H9 (cell line): ENCODE measurements at regions not wholly inside any gene's neighbourhood (a gene's known extent, or its start where the extent isn't known, plus 50 kb on each side); places are given as distances from the start of the nearest gene placed in this dataset.

Experiments
- DNase-seq: peaks from one replicate; pipeline ENCODE4 v3.0.0-alpha.2; 2017
- H2AFZ ChIP-seq: one replicate; pipeline ENCODE4 v1.6.1; 2013; ENCODE audit warnings: mild to moderate bottlenecking, low read length, control low read depth, moderate library complexity
- H2AK5ac ChIP-seq: 2 replicates; pipeline ENCODE4 v1.6.1; 2013; ENCODE audit warnings: low read length, control low read depth, mixed read lengths; ENCODE audit not compliant: insufficient read length
- H2BK120ac ChIP-seq: one replicate; pipeline ENCODE4 v1.6.1; 2013; ENCODE audit warnings: low read depth, mild to moderate bottlenecking, low read length, control low read depth, inconsistent platforms; ENCODE audit not compliant: poor library complexity, severe bottlenecking
- H2BK12ac ChIP-seq: 2 replicates; pipeline ENCODE4 v1.6.1; 2013; ENCODE audit warnings: low read length, control low read depth, mixed read lengths, low read depth; ENCODE audit not compliant: insufficient read length
- H2BK15ac ChIP-seq: 2 replicates; pipeline ENCODE4 v1.6.1; 2013; ENCODE audit warnings: low read depth, low read length, control low read depth
- H2BK20ac ChIP-seq: one replicate; pipeline ENCODE4 v1.6.1; 2013; ENCODE audit warnings: low read depth, mild to moderate bottlenecking, low read length, control low read depth, inconsistent platforms; ENCODE audit not compliant: poor library complexity, severe bottlenecking
- H2BK5ac ChIP-seq: 2 replicates; pipeline ENCODE4 v1.6.1; 2013; ENCODE audit warnings: low read length, control low read depth, mixed read lengths; ENCODE audit not compliant: insufficient read length
- H3K14ac ChIP-seq: 2 replicates; pipeline ENCODE4 v1.6.1; 2013; ENCODE audit warnings: low read length, control low read depth; ENCODE audit not compliant: insufficient read depth
- H3K18ac ChIP-seq: 2 replicates; pipeline ENCODE4 v1.6.1; 2013; ENCODE audit warnings: low read depth, mild to moderate bottlenecking, mixed read lengths, low read length, control low read depth; ENCODE audit not compliant: insufficient read length
- H3K23ac ChIP-seq: 2 replicates; pipeline ENCODE4 v1.6.1; 2013; ENCODE audit warnings: low read length, control low read depth, mixed read lengths, low read depth; ENCODE audit not compliant: insufficient read length
- H3K23me2 ChIP-seq: 2 replicates; pipeline ENCODE4 v1.6.1; 2013; ENCODE audit warnings: low read depth, mild to moderate bottlenecking, mixed read lengths, low read length, control low read depth; ENCODE audit not compliant: insufficient read length, poor library complexity, severe bottlenecking
- H3K27ac ChIP-seq: 2 replicates; pipeline ENCODE4 v1.5.1; 2013; ENCODE audit warnings: low read length, control low read depth, mixed read lengths, low read depth; ENCODE audit not compliant: insufficient read length
- H3K27me3 ChIP-seq: 2 replicates; pipeline ENCODE4 v1.6.1; 2013; ENCODE audit warnings: low read length, control low read depth, inconsistent platforms; ENCODE audit not compliant: insufficient read depth
- H3K4ac ChIP-seq: 2 replicates; pipeline ENCODE4 v1.6.1; 2013; ENCODE audit warnings: low read depth, mild to moderate bottlenecking, control low read depth, inconsistent platforms, low read length, moderate library complexity
- H3K4me1 ChIP-seq: 2 replicates; pipeline ENCODE4 v1.6.1; 2013; ENCODE audit warnings: low read length, control low read depth, inconsistent platforms; ENCODE audit not compliant: insufficient read depth
- H3K4me2 ChIP-seq: 2 replicates; pipeline ENCODE4 v1.6.1; 2013; ENCODE audit warnings: low read length, control low read depth, mixed read lengths; ENCODE audit not compliant: insufficient read length, insufficient read depth
- H3K56ac ChIP-seq: 2 replicates; pipeline ENCODE4 v1.6.1; 2013; ENCODE audit warnings: low read depth, mild to moderate bottlenecking, mixed read lengths, low read length, control low read depth; ENCODE audit not compliant: insufficient read length
- H3K79me1 ChIP-seq: 2 replicates; pipeline ENCODE4 v1.6.1; 2013; ENCODE audit warnings: low read depth, mild to moderate bottlenecking, moderate library complexity, low read length, control low read depth, inconsistent platforms; ENCODE audit not compliant: insufficient read depth, poor library complexity, severe bottlenecking
- H3K79me2 ChIP-seq: 2 replicates; pipeline ENCODE4 v1.6.1; 2013; ENCODE audit warnings: low read length, control low read depth, inconsistent platforms; ENCODE audit not compliant: insufficient read depth
- H3K9ac ChIP-seq: 2 replicates; pipeline ENCODE4 v1.6.1; 2013; ENCODE audit warnings: low read length, control low read depth, mixed read lengths; ENCODE audit not compliant: insufficient read length; ENCODE audit errors: extremely low read depth
- H3K9me3 ChIP-seq: one replicate; pipeline ENCODE4 v1.6.1; 2013; ENCODE audit warnings: low read depth, low read length, inconsistent platforms; ENCODE audit not compliant: control insufficient read depth
- H3T11ph ChIP-seq: one replicate; pipeline ENCODE4 v1.6.1; 2013; ENCODE audit warnings: mild to moderate bottlenecking, low read length, control low read depth, inconsistent platforms
- H4K20me1 ChIP-seq: one replicate; pipeline ENCODE4 v1.6.1; 2013; ENCODE audit not compliant: control insufficient read depth, insufficient read length, insufficient read depth
- H4K5ac ChIP-seq: 2 replicates; pipeline ENCODE4 v1.6.1; 2013; ENCODE audit warnings: low read depth, mild to moderate bottlenecking, mixed read lengths, low read length, control low read depth; ENCODE audit not compliant: insufficient read length
- H4K8ac ChIP-seq: replicated peaks from 2 replicates; pipeline ENCODE4 v1.6.1; 2013; ENCODE audit warnings: low read length, control low read depth, mixed read lengths, low read depth; ENCODE audit not compliant: insufficient read length
- H4K91ac ChIP-seq: 2 replicates; pipeline ENCODE4 v1.6.1; 2013; ENCODE audit warnings: low read depth, mild to moderate bottlenecking, moderate library complexity, mixed read lengths, low read length, control low read depth; ENCODE audit not compliant: insufficient read length
- H3K27ac Mint-ChIP-seq, 3 experiments: 2 replicates in 2 of 3; 3 replicates in 1 of 3; pipeline ENCODE4 v1.8.0; 2020 to 2021; ENCODE audit warnings: mixed read lengths in 3 of 3, mild to moderate bottlenecking in 1 of 3, moderate library complexity in 1 of 3
- H3K27me3 Mint-ChIP-seq: 2 replicates; pipeline ENCODE4 v1.8.0; 2021; ENCODE audit warnings: low read depth, mild to moderate bottlenecking, moderate library complexity, mixed read lengths
- H3K36me3 Mint-ChIP-seq, 3 experiments: 2 replicates in 2 of 3; 3 replicates in 1 of 3; pipeline ENCODE4 v1.8.0; 2020 to 2021; ENCODE audit warnings: low read depth in 3 of 3, mixed read lengths in 3 of 3; ENCODE audit not compliant: insufficient read depth in 1 of 3
- H3K4me1 Mint-ChIP-seq, 2 experiments: 2 replicates each; pipeline ENCODE4 v1.8.0; 2020; ENCODE audit warnings: mixed read lengths in 2 of 2
- H3K4me3 Mint-ChIP-seq, 2 experiments: 2 replicates in 1 of 2; 3 replicates in 1 of 2; pipeline ENCODE4 v1.8.0; 2020 to 2021; ENCODE audit warnings: mild to moderate bottlenecking in 2 of 2, mixed read lengths in 2 of 2, moderate library complexity in 1 of 2
- H3K9me3 Mint-ChIP-seq, 2 experiments: 2 replicates in 1 of 2; 3 replicates in 1 of 2; pipeline ENCODE4 v1.8.0; 2020; ENCODE audit warnings: mild to moderate bottlenecking in 2 of 2, mixed read lengths in 2 of 2, moderate library complexity in 1 of 2
- WGBS: extraction: QIAGEN DNeasy Blood & Tissue Kit; methylation state at CpG from one replicate; pipeline ENCODE4 v1.1.7; 2013; ENCODE audit warnings: missing lambda C conversion rate, low lambda C conversion rate, mixed read lengths; ENCODE audit not compliant: insufficient read length; ENCODE audit errors: extremely low coverage; 5-methylcytosine and 5-hydroxymethylcytosine counted together
- TF ChIP-seq, protein P1 (sequence below): fragments of 200-600 bp; sonication (generic); conservative IDR thresholded peaks from 3 replicates; pipeline ENCODE4 v1.8.0; 2021; ENCODE audit warnings: antibody characterized with exemption, mild to moderate bottlenecking

DNA sequence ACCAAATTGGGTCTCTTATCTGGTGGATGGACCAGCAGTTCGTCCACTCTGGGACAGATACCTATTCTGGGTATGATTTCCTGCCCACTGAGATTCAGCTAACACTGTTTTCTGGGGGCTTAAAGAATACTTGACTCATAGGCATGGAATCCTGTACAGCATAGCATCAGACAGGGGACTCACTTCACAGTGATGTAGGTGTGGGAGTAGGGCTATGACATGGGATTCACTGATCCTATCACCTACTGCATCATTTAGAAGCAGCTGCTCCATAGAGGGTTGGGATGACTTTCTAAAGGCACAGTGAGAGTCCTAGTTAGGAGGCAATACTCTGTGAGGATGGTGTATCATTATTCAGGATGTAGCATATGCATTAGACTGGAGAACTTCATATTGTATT is 74.5 kb upstream of the AHI1 start:
- Mint-ChIP-seq H3K27ac (no peak overlapping the region), H3K9me3 (no peaks in the 10 kb centered on the region), H3K4me3 (no peak overlapping the region), H3K4me1 (peaks cover 1 to 2% of the 10 kb centered on the region in 2 experiments; a peak in 2 of 4 replicates), H3K27me3 (no peaks in the 10 kb centered on the region; the same call in 1 of the 2 replicates), H3K36me3 (no peaks in the 10 kb centered on the region)
- no peak overlapping the region for H2BK12ac ChIP-seq
- no peak overlapping the region for H3K4me2 ChIP-seq
- H3K27ac ChIP-seq: no peak overlapping the region
- H3K9me3 ChIP-seq: no peaks in the 10 kb centered on the region
- no peak overlapping the region for H3K14ac ChIP-seq
- no peak overlapping the region for H3K23ac ChIP-seq
- no CpG with 5 or more reads among the region's 1 CpG for WGBS
- no peak overlapping the region for H4K8ac ChIP-seq
- no peak overlapping the region for H2BK5ac ChIP-seq
- H3K18ac ChIP-seq: no peak overlapping the region
- no peak overlapping the region for H3K4ac ChIP-seq
- H3T11ph ChIP-seq: no peak overlapping the region
- no peak overlapping the region for H4K91ac ChIP-seq
- TF ChIP-seq, protein P1, sequence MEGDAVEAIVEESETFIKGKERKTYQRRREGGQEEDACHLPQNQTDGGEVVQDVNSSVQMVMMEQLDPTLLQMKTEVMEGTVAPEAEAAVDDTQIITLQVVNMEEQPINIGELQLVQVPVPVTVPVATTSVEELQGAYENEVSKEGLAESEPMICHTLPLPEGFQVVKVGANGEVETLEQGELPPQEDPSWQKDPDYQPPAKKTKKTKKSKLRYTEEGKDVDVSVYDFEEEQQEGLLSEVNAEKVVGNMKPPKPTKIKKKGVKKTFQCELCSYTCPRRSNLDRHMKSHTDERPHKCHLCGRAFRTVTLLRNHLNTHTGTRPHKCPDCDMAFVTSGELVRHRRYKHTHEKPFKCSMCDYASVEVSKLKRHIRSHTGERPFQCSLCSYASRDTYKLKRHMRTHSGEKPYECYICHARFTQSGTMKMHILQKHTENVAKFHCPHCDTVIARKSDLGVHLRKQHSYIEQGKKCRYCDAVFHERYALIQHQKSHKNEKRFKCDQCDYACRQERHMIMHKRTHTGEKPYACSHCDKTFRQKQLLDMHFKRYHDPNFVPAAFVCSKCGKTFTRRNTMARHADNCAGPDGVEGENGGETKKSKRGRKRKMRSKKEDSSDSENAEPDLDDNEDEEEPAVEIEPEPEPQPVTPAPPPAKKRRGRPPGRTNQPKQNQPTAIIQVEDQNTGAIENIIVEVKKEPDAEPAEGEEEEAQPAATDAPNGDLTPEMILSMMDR: no peak
- no peak overlapping the region for H2BK120ac ChIP-seq
- no peaks in the 10 kb centered on the region for H3K4me1 ChIP-seq
- no peaks in the 10 kb centered on the region for H3K79me1 ChIP-seq
- H4K5ac ChIP-seq: no peak overlapping the region
- H3K56ac ChIP-seq: no peak overlapping the region
- H3K27me3 ChIP-seq: no peaks in the 10 kb centered on the region
- no peak overlapping the region for H2BK20ac ChIP-seq
- no peaks in the 10 kb centered on the region for H3K23me2 ChIP-seq
- no peak overlapping the region for H2AFZ ChIP-seq
- no peak overlapping the region for H2BK15ac ChIP-seq
- no peak overlapping the region for H3K9ac ChIP-seq
- no peaks in the 10 kb centered on the region for H3K79me2 ChIP-seq
- no peak overlapping the region for H2AK5ac ChIP-seq
- no peaks in the 10 kb centered on the region for H4K20me1 ChIP-seq
- DNase-seq: no peak
